HL-60/S4 (cell line): ENCODE measurements at regions not wholly inside any gene's neighbourhood (a gene's known extent, or its start where the extent isn't known, plus 50 kb on each side); places are given as distances from the start of the nearest gene placed in this dataset.
"Not testable (repeated sequence)": the region's sequence is repeated elsewhere in the genome, so short reads cannot be mapped to it uniquely, and the experiment has no call there.

ENCODE experiments used
- in situ Hi-C: fragments of 300-500 bp; cut with MboI; formaldehyde crosslinking; loops from 2 replicates; pipeline ENCODE4 v1.14.3; 2022; ENCODE audit warnings: low sequenced_read_pairs

DNA sequence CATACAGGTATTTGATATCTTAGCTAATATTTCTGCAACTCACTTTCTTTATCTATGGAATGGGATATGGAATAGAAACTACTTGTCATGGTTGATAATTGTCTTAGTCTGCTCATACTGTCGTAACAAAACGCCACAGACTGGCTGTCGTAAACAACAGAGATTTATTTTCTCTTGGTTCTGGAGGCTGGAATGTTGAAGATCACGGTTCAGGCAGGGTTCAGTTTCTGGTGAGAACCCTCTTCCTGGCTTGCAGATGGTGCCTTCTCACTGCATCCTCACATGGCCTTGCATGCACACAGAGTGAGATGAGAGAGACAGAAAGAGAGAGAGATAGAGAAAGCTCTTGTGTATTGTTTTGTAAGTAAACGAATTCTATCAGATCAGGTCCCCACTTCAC lies 332.7 kb upstream of the MAGI2 start:
- in situ Hi-C loops: no loop called here

DNA sequence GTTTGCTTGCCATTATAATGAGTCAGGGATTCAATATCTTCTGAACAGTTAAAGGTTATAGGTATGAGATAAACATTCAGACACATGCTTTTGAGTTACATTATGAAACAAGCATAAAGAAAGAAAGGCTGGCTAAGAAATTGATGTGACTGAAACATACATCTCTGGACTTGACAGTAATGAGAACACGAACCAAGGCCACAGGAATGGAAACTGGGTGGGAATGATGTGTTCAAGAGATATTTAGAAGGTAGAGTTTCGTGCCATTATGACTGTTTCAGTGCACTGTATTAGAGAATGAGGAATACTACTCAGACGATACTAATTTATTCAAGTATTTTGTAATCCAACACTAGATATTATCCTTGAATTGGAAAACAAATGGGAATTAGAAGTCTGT lies 332.1 kb upstream of the MAGI2 start:
- in situ Hi-C loops: no loop called here

DNA sequence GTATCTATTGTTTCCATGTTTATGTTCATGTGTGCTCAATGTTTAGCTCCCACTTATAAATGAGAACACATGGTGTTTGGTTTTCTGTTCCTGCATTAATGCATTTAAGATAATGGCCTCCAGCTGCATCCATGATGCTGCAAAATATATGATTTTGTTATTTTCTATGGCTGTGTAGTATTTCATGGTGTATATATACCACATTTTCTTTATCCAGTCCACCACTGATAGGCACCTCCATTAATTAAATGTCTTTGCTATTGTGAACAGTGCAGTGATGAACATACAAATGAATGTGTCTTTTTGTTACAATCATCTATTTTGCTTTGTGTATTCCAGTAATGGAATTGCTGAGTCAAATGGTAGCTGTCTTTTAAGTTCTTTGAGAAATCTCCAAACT lies 329.4 kb upstream of the MAGI2 start:
- in situ Hi-C loops: no loop called here

DNA sequence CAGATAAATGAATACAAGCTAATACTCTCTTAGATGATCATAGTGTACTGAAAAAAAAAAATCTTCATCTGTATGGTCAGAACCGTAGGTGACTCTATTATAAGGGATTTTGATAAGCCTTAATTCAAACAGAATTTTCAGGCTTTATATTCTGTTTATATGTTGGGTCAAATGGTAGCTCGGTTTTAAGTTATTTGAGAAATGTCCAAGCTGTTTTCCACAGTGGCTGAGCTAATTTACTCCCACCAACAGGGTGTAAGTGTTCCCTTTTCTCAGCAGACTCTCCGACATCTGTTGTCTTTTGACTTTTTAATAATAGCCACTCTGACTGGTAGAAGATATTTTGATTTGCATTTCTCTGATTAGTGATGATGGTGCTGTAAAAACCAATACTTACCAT lies 328.8 kb upstream of the MAGI2 start:
- in situ Hi-C loops: no loop called here

DNA sequence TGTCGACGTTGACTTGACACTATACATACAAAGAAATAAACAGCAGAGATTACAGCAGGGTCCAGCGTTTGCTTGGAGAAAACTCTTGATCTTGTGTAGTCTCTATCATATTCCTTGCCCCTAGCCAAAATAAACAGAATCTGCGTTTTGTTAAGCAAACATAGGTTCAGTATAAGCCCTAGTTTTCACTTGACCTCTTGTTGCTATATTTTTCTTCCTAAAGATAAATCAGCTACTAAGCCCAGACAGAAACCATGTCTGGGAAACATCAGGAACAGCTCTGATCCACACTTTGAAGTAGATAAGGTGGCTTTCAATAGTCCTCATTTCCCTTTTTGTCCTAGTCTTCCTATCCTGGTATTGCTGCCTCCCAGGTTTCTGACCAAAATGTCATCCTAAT lies 328.2 kb upstream of the MAGI2 start:
- in situ Hi-C loops: no loop called here

DNA sequence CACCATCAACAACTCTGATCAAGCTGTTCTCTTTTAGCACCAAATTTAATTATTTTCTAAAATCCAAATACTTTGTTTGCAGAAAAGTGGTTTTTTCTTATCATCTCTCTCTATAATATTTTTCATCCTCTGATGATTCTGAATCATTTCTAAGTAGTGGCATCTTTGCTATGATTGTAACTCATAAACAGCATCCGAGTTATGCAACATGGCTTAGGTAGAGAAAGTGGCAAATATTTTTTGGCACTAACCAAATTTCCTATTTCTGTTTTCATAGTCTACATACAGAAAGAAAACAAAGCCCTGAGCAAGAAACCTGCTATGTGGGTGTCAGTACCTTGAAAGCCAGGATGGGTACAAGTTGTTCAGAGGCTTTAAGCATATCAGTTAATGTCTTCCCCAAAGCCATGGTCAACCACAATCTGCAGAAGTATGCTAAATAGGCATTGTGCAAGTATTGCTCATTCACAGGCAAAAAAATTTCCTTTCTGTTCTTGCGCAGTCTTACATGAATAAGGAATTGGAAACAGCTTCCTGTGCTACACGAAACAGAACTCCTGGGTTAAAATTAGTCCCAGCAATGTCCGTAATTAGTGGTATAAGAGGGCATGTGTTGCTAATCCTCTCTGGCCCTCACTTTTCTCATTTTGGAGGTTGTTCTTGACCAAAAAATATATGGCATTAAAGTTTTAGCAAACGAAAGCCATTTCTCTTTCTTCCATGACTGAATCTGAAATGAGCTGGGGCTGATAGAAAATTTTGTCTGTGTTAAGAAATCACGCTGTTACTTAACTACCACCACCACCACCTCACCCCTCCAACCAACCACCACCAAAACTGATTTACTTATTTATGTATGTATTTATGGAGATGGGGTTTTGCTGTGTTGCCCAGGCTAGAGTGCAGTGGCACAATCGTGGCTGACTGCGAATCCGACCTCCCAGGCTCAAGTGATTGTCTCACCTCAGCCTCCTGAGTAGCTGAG lies 325.6 kb upstream of the MAGI2 start:
- in situ Hi-C loops: no loop called here

DNA sequence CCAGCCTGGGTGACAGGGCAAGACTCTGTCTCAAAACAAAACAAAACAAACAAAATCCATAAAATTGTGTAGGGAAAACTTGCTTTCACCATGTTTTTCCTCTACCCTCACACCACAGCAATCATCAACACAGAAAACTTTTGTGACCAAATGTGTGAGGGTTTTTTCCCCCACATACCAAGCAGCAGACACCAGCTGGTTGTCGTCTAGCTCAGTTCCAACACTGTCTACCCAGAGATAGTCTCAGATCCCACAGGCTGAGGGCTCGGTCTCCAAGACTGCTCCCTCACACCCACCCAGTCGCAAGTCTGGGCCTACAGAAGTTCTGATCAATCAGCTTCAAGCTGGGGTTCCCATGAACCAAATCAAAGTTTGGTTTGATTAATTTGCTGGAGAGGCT lies 322.4 kb upstream of the MAGI2 start:
- in situ Hi-C loops: no loop called here

DNA sequence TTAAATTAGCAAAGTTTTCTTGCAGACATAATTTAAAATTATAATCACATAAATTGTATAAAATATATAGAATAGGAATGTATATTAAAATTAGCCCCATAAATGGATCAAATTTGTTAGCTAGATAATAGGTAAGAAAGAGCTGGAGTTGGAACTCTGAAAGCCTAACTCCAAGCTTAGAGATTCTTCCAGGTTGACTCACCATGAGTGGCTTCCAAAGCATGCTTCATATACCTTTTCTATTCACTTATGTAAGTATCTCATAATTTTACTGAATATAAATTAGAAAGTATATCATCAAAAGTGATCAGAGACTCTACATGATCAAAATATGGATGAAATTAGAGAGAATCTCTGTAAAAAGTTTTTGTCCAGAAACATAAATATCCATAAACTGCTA lies 320.7 kb upstream of the MAGI2 start:
- in situ Hi-C loops: no loop called here

DNA sequence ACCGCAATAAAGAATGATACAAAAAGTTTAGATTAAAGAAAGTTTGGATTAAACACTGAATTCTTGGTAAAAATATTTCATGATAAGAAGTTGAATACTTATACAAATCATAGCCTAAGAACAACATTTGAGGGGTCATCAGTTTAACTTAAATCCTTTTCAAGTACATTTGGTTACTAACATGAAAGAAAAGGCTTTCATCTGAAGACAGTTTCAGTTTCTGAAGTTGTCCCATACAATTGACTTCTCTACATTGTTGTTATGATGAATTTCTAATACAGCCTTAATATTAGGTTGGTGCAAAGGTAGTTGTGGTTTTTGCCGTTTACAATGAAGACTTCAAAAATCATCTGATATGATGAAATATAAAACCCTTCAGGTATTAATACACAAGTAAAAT lies 317.5 kb upstream of the MAGI2 start:
- in situ Hi-C loops: no loop called here

DNA sequence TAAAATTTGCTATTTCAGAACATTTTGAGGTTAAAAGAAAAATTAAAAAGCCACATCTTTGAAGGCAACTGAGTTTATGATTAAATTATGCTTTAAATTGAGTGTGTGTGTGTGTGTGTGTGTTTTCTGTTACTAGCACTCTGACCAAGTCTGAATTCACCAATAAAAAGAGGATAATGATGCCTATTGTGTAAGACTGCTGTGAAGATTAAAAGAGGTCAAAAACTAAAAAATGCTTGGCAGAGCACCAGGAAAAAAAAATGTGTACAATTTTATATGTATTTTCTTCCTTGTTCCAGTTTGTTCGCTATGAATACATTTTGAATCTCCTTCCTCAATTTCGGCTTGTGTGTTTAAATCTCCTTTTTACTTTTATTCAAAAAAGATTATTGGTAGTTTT lies 316.6 kb upstream of the MAGI2 start:
- in situ Hi-C loops: no loop called here

DNA sequence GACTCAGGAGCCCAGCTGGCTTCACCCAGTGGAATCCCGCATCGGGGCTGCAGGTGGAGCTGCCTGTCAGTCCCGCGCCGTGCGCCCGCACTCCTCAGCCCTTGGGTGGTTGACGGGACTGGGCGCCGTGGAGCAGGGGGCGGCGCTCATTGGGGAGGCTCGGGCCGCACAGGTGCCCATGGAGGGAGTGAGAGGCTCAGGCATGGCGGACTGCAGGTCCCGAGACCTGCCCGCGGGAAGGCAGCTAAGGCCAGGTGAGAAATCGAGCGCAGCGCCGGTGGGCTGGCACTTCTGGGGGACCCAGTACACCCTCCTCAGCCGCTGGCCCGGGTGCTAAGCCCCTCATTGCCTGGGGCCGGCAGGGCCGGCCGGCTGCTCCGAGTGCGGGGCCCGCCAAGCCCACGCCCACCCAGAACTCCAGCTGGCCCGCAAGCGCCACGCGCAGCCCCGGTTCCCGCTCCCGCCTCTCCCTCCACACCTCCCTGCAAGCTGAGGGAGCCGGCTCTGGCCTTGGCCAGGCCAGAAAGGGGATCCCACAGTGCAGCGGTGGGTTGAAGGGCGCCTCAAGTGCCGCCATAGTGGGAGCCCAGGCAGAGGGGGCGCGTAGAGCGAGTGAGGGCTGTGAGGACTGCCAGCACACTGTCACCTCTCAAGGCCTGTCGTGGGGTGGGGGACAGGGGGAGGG lies 314.6 kb upstream of the MAGI2 start:
- in situ Hi-C loops: not testable (repeated sequence)

DNA sequence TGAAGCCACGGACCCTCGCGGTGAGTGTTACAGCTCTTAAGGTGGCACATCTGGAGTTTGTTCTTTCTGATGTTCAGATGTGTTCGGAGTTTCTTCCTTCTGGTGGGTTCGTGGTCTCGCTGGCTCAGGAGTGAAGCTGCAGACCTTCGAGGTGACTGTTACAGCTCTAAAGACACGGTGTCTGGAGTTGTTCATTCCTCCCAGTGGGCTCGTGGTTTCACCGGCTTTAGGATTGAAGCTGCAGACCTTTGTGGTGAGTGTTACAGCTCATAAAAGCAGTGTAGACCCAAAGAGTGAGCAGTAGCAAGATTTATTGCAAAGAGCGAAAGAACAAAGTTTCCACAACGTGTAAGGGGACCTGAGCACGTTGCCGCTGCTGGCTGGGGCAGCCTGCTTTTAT lies 313.7 kb upstream of the MAGI2 start:
- in situ Hi-C loops: not testable (repeated sequence)

DNA sequence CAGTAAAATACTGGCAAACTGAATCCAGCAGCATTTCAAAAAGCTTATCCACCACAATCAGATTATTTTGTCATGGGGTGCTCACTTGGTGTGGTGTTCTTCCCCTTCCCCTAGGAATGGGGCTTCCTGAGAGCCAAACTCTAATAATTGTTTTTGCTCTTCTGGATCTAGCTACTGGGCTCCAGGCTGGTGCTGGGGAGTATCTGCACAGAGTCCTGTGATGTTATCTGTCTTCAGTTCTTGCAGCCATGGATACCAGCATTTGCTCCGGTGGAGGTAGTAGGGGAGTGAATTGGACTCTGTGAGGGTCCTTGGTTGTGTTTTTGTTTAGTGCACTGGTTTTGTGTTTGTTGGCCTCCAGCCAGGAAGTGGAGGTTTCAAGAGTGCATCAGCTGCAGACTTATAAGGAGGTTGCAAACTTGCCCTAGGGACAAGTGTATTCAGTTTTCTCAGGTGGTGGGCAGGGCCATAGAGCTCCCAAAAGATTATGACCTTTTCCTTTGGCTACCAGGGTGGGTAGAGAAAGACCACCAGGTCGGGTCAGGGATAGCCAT lies 308.5 kb upstream of the MAGI2 start:
- in situ Hi-C loops: no loop called here

DNA sequence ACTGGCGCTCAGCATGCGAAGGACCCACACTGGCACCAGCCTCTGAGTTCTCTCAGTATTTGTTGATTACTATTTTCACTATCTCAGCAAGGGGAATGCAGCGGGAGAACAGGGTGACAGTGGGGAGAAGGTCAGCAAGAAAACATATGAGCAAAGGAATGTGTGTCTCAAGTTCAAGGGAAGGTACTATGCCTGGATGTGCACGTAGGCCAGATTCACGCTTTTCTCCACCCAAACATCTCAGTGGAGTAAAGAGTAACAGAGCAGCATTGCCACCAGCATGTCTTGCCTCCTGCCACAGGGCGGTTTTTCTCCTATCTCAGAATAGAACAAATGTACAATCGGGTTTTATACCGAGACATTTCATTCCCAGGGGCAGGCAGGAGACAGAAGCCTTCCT lies 297.5 kb upstream of the MAGI2 start:
- in situ Hi-C loops: not testable (repeated sequence)

DNA sequence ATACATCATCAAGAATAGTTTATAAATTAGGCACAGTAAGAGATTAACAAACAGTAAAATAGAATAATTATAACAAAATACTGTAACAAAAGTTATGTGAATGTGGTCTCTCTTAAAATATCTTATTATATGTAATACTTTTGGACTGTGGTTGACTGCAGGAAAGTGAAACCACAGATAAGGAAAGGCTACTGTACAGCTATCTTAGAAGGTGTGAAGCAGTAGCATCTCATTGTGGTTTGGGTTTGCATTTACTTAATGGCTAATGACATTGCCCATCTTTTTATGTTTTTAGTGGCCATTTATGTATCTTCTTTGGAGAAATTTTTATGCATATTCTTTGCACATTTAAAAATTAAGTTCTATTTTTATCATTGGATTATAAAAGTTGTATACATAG lies 296.4 kb upstream of the MAGI2 start:
- in situ Hi-C loops: no loop called here

DNA sequence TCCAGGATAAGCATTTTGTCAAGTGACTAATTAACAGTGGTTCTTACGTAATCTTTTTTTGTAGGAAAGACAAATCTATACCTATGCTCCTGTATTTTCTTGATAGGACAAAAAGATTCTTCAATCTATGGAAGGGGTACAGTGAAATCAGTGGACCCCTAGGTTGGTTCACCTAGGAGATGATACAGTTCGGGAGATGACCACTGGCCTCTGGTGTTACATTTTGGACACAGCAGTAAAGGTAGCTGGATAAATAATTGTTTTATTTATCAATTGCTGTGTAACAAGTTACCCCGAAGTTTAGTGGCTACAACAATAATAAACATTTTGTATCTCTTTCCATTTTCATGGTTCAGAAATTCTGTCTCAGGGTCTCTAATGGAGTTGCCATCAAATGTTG lies 288.2 kb upstream of the MAGI2 start:
- in situ Hi-C loops: no loop called here

DNA sequence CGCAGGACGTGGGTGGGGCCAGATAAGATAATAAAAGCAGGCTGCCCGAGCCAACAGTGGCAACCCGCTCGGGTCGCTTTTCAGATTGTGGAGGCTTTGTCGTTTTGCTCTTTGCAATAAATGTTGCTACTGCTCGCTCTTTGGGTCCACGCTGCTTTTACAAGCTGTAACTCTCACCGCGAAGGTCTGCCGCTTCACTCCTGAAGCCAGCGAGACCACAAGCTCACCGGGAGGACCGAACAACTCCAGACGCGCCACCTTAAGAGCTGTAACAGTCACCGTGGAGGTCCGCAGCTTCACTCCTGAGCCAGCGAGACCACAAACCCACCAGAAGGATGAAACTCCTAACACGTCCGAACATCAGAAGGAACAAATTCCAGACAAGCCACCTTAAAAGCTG lies 286.6 kb upstream of the MAGI2 start:
- in situ Hi-C loops: no loop called here

DNA sequence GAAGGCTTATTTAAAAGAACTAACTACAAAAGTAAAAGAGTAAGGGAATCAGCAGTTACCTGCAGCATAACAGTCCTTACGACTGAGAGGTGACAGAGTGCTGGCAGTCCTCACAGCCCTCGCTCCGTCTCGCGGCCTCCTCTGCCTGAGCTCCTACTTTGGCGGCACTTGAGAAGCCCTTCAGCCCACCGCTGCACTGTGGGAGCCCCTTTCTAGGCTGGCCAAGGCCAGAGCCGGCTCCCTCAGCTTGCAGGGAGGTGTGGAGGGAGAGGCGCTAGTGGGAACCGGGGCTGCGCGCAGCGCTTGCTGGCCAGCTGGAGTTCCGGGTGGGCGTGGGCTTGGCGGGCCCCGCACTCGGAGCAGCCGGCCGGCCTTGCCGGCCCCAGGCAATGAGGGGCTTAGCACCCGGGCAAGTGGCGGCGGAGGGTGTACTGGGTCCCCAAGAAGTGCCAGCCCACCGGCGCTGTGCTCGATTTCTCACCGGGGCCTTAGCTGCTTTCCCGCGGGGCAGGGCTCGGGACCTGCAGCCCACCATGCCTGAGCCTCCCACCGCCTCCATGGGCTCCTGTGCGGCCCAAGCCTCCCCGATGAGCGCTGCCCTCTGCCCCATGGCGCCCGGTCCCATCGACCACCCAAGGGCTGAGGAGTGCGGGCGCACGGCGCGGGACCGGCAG lies 285.7 kb upstream of the MAGI2 start:
- in situ Hi-C loops: not testable (repeated sequence)

DNA sequence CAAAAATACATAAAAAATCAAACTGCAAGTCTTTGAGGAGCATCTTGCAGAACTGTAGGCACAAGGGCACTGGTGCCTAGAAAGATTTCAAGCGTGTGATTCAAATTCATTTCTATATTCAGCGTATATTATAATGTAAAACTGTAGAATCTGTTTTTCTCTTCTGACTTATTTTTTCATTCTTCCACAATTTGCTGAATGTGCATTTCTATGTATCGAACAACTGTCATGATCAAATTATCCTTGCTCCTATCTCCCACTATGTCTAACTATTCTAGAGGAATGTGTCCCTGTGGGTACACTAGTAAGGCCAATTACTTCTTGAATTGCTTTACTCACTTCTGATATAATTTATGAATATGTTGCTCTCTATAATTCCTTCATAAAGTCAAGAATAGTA lies 283.0 kb upstream of the MAGI2 start:
- in situ Hi-C loops: no loop called here

DNA sequence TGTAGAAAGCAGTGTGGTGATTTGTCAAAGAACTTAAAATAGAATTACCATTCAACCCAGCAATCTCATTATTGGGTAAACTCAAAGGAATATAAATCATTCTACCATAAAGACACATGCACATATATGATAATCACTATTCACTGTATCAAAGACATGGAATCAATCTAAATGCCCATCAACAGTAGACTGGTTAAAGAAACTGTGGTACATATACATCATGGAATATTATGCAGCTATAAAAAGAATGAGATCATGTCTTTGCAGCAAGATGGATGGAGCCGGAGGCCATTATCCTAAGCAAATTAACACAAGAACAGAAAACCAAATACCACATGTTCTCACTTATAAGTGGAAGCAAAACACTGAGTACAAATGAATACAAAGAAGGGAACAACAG lies 281.5 kb upstream of the MAGI2 start:
- in situ Hi-C loops: no loop called here

DNA sequence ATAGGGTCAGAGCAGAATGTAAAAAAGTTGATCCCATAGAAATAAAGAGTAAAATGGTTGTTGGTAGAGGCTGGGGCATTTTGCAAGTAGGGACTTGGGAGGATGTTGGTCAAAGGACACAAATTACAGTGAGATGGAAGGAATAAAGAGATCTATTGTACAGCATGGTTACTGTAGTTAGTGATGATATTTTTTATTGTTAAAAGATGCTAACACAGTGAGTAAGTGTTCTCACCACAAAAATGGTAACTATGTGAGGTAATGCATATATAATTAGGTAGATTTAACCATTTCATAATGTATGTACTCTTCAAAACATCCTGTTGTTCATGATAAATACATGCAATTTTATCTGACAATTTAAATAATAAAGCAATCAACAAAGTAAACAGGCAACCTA lies 280.7 kb upstream of the MAGI2 start:
- in situ Hi-C loops: no loop called here
